ENCODE measurements at regions not wholly inside any gene's neighbourhood (a gene's known extent, or its start where the extent isn't known, plus 50 kb on each side); places are given as distances from the start of the nearest gene placed in this dataset.

- Histone ChIP-seq H3K79me2 (ENCODE audit: insufficient read depth, low read depth) (no peaks in the 10 kb centered on the region), H4K20me1 (ENCODE audit: insufficient read depth) (no peaks in the 10 kb centered on the region), H3K9ac (no peak overlapping the region), H3K36me3 (ENCODE audit: insufficient read depth) (no peaks in the 10 kb centered on the region), H3K27me3 (ENCODE audit: insufficient read depth, low read depth) (no peaks in the 10 kb centered on the region), H3K27ac (no peak overlapping the region), H3K4me3 (IDR thresholded peaks at IDR 0.05; ENCODE audit: insufficient read depth, low read depth, low read length) (no peak overlapping the region), H2AFZ (ENCODE audit: low read depth) (no peak overlapping the region), H3K4me1 (ENCODE audit: low read depth, poor library complexity, severe bottlenecking) (no peaks in the 10 kb centered on the region), H3K4me2 (no peak overlapping the region)
- TF ChIP-seq CTCF (conservative IDR thresholded peaks at IDR 0.05; ENCODE audit: low read depth, low read length), result no peak
These were observed 230.5 kb downstream of the TTC32 start for GRCh38 chr2:19671311-19671710.

- Histone ChIP-seq H3K79me2 (ENCODE audit: insufficient read depth, low read depth) (no peaks in the 10 kb centered on the region), H2AFZ (ENCODE audit: low read depth) (no peak overlapping the region), H3K4me3 (IDR thresholded peaks at IDR 0.05; ENCODE audit: insufficient read depth, low read depth, low read length) (no peak overlapping the region), H3K36me3 (ENCODE audit: insufficient read depth) (no peaks in the 10 kb centered on the region), H4K20me1 (ENCODE audit: insufficient read depth) (no peaks in the 10 kb centered on the region), H3K9ac (no peak overlapping the region), H3K27ac (no peak overlapping the region), H3K4me2 (no peak overlapping the region), H3K4me1 (ENCODE audit: low read depth, poor library complexity, severe bottlenecking) (no peaks in the 10 kb centered on the region), H3K27me3 (ENCODE audit: insufficient read depth, low read depth) (no peaks in the 10 kb centered on the region)
- no peak for TF ChIP-seq CTCF (conservative IDR thresholded peaks at IDR 0.05; ENCODE audit: low read depth, low read length)
These were observed 231.5 kb downstream of the TTC32 start for GRCh38 chr2:19670303-19670702.

- no peaks in the 10 kb centered on the region for H3K4me1 ChIP-seq (ENCODE audit: low read depth, poor library complexity, severe bottlenecking)
- H4K20me1 ChIP-seq (ENCODE audit: insufficient read depth), result no peaks in the 10 kb centered on the region
- TF ChIP-seq CTCF (conservative IDR thresholded peaks at IDR 0.05; ENCODE audit: low read depth, low read length), result no peak
- no peaks in the 10 kb centered on the region for H3K36me3 ChIP-seq (ENCODE audit: insufficient read depth)
- no peaks in the 10 kb centered on the region for H3K27me3 ChIP-seq (ENCODE audit: insufficient read depth, low read depth)
- H2AFZ ChIP-seq (ENCODE audit: low read depth), result no peak overlapping the region
- no peaks in the 10 kb centered on the region for H3K79me2 ChIP-seq (ENCODE audit: insufficient read depth, low read depth)
- H3K27ac ChIP-seq, result no peak overlapping the region
- H3K9ac ChIP-seq, result no peak overlapping the region
- H3K4me2 ChIP-seq, result no peak overlapping the region
- no peak overlapping the region for H3K4me3 ChIP-seq (IDR thresholded peaks at IDR 0.05; ENCODE audit: insufficient read depth, low read depth, low read length)
These were observed 232.2 kb downstream of the TTC32 start for GRCh38 chr2:19669559-19669958.

GRCh38 chr2:19669126-19669525 lies 232.7 kb downstream of the TTC32 start:
- Histone ChIP-seq H3K9ac (no peak overlapping the region), H3K4me3 (IDR thresholded peaks at IDR 0.05; ENCODE audit: insufficient read depth, low read depth, low read length) (no peak overlapping the region), H3K79me2 (ENCODE audit: insufficient read depth, low read depth) (no peaks in the 10 kb centered on the region), H3K27me3 (ENCODE audit: insufficient read depth, low read depth) (no peaks in the 10 kb centered on the region), H2AFZ (ENCODE audit: low read depth) (no peak overlapping the region), H3K4me2 (no peak overlapping the region), H3K4me1 (ENCODE audit: low read depth, poor library complexity, severe bottlenecking) (no peaks in the 10 kb centered on the region), H4K20me1 (ENCODE audit: insufficient read depth) (no peaks in the 10 kb centered on the region), H3K27ac (no peak overlapping the region), H3K36me3 (ENCODE audit: insufficient read depth) (no peaks in the 10 kb centered on the region)
- no peak for TF ChIP-seq CTCF (conservative IDR thresholded peaks at IDR 0.05; ENCODE audit: low read depth, low read length)

All from KMS-11 (cell line).